ENCODE measurements at regions not wholly inside any gene's neighbourhood (a gene's known extent, or its start where the extent isn't known, plus 50 kb on each side); places are given as distances from the start of the nearest gene placed in this dataset.
"Not testable (repeated sequence)": the region's sequence is repeated elsewhere in the genome, so short reads cannot be mapped to it uniquely, and the experiment has no call there.

GRCh38 chr4:110415041-110415440 is 60.9 kb upstream of the ENPEP start:
- no peak overlapping the region for H4K12ac ChIP-seq (ENCODE audit: low read depth, low read length)
- H4K8ac ChIP-seq (ENCODE audit: low read depth, low read length), result no peak overlapping the region
- no peak overlapping the region for H4K91ac ChIP-seq (ENCODE audit: low read depth, low read length)
- H2BK120ac ChIP-seq (ENCODE audit: insufficient read depth, low read length, poor library complexity), result no peak overlapping the region
- peaks cover 8% of the 10 kb centered on the region for H3K79me1 ChIP-seq (ENCODE audit: low read length)
- no peak overlapping the region for H3K4me2 ChIP-seq (ENCODE audit: low read length)
- no peaks in the 10 kb centered on the region for H3K79me2 ChIP-seq (ENCODE audit: control insufficient read depth, insufficient read depth, low read length, poor library complexity)
- DNase-seq, result no peak
- peaks cover 4% of the 10 kb centered on the region for H3K9me3 ChIP-seq (ENCODE audit: insufficient read depth, low read depth, low read length)
- H3K23ac ChIP-seq (ENCODE audit: low read length), result no peak overlapping the region
- H3K36me3 ChIP-seq (ENCODE audit: control insufficient read depth in 1 of 2, insufficient read depth in 2 of 2, low read length in 2 of 2), result peaks cover 0 to 1% of the 10 kb centered on the region in 2 experiments
- H2AK5ac ChIP-seq (ENCODE audit: low read length), result no peak overlapping the region
- H3K4me3 ChIP-seq (ENCODE audit: low read depth, low read length), result no peak overlapping the region
- no peak overlapping the region for H2BK12ac ChIP-seq (ENCODE audit: low read length)
- no peak overlapping the region for H2BK5ac ChIP-seq (ENCODE audit: low read depth, low read length, poor library complexity)
- H3K27me3 ChIP-seq (ENCODE audit: insufficient read depth, low read length), result no peaks in the 10 kb centered on the region
- no peak overlapping the region for H3K27ac ChIP-seq (ENCODE audit: low read depth, low read length)
- WGBS (ENCODE audit: extremely low coverage, insufficient coverage, insufficient read length), result no CpG with 5 or more reads among the region's 3 CpGs
- no peak overlapping the region for H3K4ac ChIP-seq (ENCODE audit: low read depth, low read length)
- H3K9ac ChIP-seq (ENCODE audit: low read length), result no peak overlapping the region
- H3K14ac ChIP-seq (ENCODE audit: low read length), result no peak overlapping the region
- peaks cover 10 to 13% of the 10 kb centered on the region in 2 experiments for H3K4me1 ChIP-seq (ENCODE audit: control insufficient read depth in 1 of 2, insufficient read depth in 2 of 2, low read length in 2 of 2)
- no peak overlapping the region for H2AFZ ChIP-seq (ENCODE audit: insufficient read depth, low read length, poor library complexity)
- no peak overlapping the region for H3K18ac ChIP-seq (ENCODE audit: low read length)

DNA sequence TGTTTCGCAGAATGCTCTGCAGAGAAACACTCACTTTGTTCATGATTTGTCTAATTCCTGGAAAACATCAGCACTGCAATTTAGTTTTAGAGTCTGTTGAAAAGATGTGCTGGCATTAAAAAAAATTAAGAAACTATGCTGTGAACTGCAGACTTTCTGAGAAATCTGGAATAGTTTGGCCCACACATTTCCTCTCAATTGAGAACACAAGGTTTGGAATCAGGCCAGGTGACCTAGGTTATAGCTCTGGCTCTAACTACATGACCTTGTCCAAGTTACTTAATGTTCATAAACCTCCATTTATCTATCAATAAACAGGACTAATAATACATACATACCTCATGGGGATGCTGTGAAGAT is 61.4 kb upstream of the ENPEP start:
- Histone ChIP-seq H3K18ac (ENCODE audit: low read length) (no peak overlapping the region), H2AFZ (ENCODE audit: insufficient read depth, low read length, poor library complexity) (no peak overlapping the region), H3K27me3 (ENCODE audit: insufficient read depth, low read length) (no peaks in the 10 kb centered on the region), H3K23ac (ENCODE audit: low read length) (no peak overlapping the region), H2BK120ac (ENCODE audit: insufficient read depth, low read length, poor library complexity) (no peak overlapping the region), H2AK5ac (ENCODE audit: low read length) (no peak overlapping the region), H3K27ac (ENCODE audit: low read depth, low read length) (no peak overlapping the region), H3K36me3 (ENCODE audit: control insufficient read depth in 1 of 2, insufficient read depth in 2 of 2, low read length in 2 of 2) (peaks cover 0 to 1% of the 10 kb centered on the region in 2 experiments), H3K9ac (ENCODE audit: low read length) (no peak overlapping the region), H3K79me1 (ENCODE audit: low read length) (peaks cover 8% of the 10 kb centered on the region), H3K14ac (ENCODE audit: low read length) (no peak overlapping the region), H2BK5ac (ENCODE audit: low read depth, low read length, poor library complexity) (no peak overlapping the region), H4K91ac (ENCODE audit: low read depth, low read length) (no peak overlapping the region), H3K4ac (ENCODE audit: low read depth, low read length) (no peak overlapping the region), H3K9me3 (ENCODE audit: insufficient read depth, low read depth, low read length) (peaks cover 4% of the 10 kb centered on the region), H3K4me1 (ENCODE audit: control insufficient read depth in 1 of 2, insufficient read depth in 2 of 2, low read length in 2 of 2) (peaks cover 10 to 13% of the 10 kb centered on the region in 2 experiments), H2BK12ac (ENCODE audit: low read length) (no peak overlapping the region), H4K12ac (ENCODE audit: low read depth, low read length) (no peak overlapping the region), H3K4me3 (ENCODE audit: low read depth, low read length) (no peak overlapping the region), H3K79me2 (ENCODE audit: control insufficient read depth, insufficient read depth, low read length, poor library complexity) (no peaks in the 10 kb centered on the region), H3K4me2 (ENCODE audit: low read length) (no peak overlapping the region), H4K8ac (ENCODE audit: low read depth, low read length) (no peak overlapping the region)
- WGBS (ENCODE audit: extremely low coverage, insufficient coverage, insufficient read length), result no CpG with 5 or more reads among the region's 1 CpG
- DNase-seq, result no peak

- H2BK120ac ChIP-seq (ENCODE audit: insufficient read depth, low read length, poor library complexity); H2BK5ac ChIP-seq (ENCODE audit: low read depth, low read length, poor library complexity); H3K27ac ChIP-seq (ENCODE audit: low read depth, low read length); DNase-seq; H3K36me3 ChIP-seq (ENCODE audit: control insufficient read depth in 1 of 2, insufficient read depth in 2 of 2, low read length in 2 of 2); H3K9ac ChIP-seq (ENCODE audit: low read length); H2AK5ac ChIP-seq (ENCODE audit: low read length); H3K79me1 ChIP-seq (ENCODE audit: low read length); H3K23ac ChIP-seq (ENCODE audit: low read length); H4K12ac ChIP-seq (ENCODE audit: low read depth, low read length); H3K4ac ChIP-seq (ENCODE audit: low read depth, low read length); H4K8ac ChIP-seq (ENCODE audit: low read depth, low read length); H3K27me3 ChIP-seq (ENCODE audit: insufficient read depth, low read length); H2BK12ac ChIP-seq (ENCODE audit: low read length); H3K9me3 ChIP-seq (ENCODE audit: insufficient read depth, low read depth, low read length); H3K4me3 ChIP-seq (ENCODE audit: low read depth, low read length); H3K14ac ChIP-seq (ENCODE audit: low read length); H3K79me2 ChIP-seq (ENCODE audit: control insufficient read depth, insufficient read depth, low read length, poor library complexity); H3K4me2 ChIP-seq (ENCODE audit: low read length); H4K91ac ChIP-seq (ENCODE audit: low read depth, low read length); H3K18ac ChIP-seq (ENCODE audit: low read length); H2AFZ ChIP-seq (ENCODE audit: insufficient read depth, low read length, poor library complexity): not testable (repeated sequence)
- whole genome bisulfite sequencing (ENCODE audit: extremely low coverage, insufficient coverage, insufficient read length), result no CpG with 5 or more reads among the region's 5 CpGs
- H3K4me1 ChIP-seq (ENCODE audit: control insufficient read depth in 1 of 2, insufficient read depth in 2 of 2, low read length in 2 of 2), result peaks cover 10 to 13% of the 10 kb centered on the region in 2 experiments
These were observed 62.0 kb upstream of the ENPEP start for GRCh38 chr4:110413807-110414560.

GRCh38 chr4:110412354-110413065 is 63.4 kb upstream of the ENPEP start:
- no CpG with 5 or more reads among the region's 5 CpGs for WGBS (ENCODE audit: extremely low coverage, insufficient coverage, insufficient read length)
- Histone ChIP-seq H2AFZ (ENCODE audit: insufficient read depth, low read length, poor library complexity) (no peak overlapping the region), H3K14ac (ENCODE audit: low read length) (peak overlapping the region; percentile 4)

More at GRCh38 chr4:110412354-110413065, 63.4 kb upstream of the ENPEP start:
- no peak overlapping the region for H3K9ac ChIP-seq (ENCODE audit: low read length)
- H3K79me2 ChIP-seq (ENCODE audit: control insufficient read depth, insufficient read depth, low read length, poor library complexity), result no peaks in the 10 kb centered on the region
- peak overlapping the region; percentile 53 for H3K27ac ChIP-seq (ENCODE audit: low read depth, low read length)
- no peak overlapping the region for H3K4me3 ChIP-seq (ENCODE audit: low read depth, low read length)
- no peak overlapping the region for H4K12ac ChIP-seq (ENCODE audit: low read depth, low read length)
- no peak overlapping the region for H3K18ac ChIP-seq (ENCODE audit: low read length)
- DNase-seq, result no peak
- H3K4ac ChIP-seq (ENCODE audit: low read depth, low read length), result no peak overlapping the region
- H4K8ac ChIP-seq (ENCODE audit: low read depth, low read length), result no peak overlapping the region
- H4K91ac ChIP-seq (ENCODE audit: low read depth, low read length), result peak overlapping the region; percentile 7
- peaks cover 10 to 13% of the 10 kb centered on the region in 2 experiments for H3K4me1 ChIP-seq (ENCODE audit: control insufficient read depth in 1 of 2, insufficient read depth in 2 of 2, low read length in 2 of 2)
- peak overlapping the region; percentile 6 for H2BK5ac ChIP-seq (ENCODE audit: low read depth, low read length, poor library complexity)
- no peaks in the 10 kb centered on the region for H3K36me3 ChIP-seq (ENCODE audit: control insufficient read depth in 1 of 2, insufficient read depth in 2 of 2, low read length in 2 of 2)
- H2BK120ac ChIP-seq (ENCODE audit: insufficient read depth, low read length, poor library complexity), result peak overlapping the region; percentile 17
- H2BK12ac ChIP-seq (ENCODE audit: low read length), result peak overlapping the region; percentile 40
- H3K23ac ChIP-seq (ENCODE audit: low read length), result no peak overlapping the region
- no peaks in the 10 kb centered on the region for H3K27me3 ChIP-seq (ENCODE audit: insufficient read depth, low read length)
- no peak overlapping the region for H2AK5ac ChIP-seq (ENCODE audit: low read length)
- peaks cover 8% of the 10 kb centered on the region for H3K79me1 ChIP-seq (ENCODE audit: low read length)
- H3K9me3 ChIP-seq (ENCODE audit: insufficient read depth, low read depth, low read length), result no peaks in the 10 kb centered on the region
- no peak overlapping the region for H3K4me2 ChIP-seq (ENCODE audit: low read length)
